ENCODE measurements at regions not wholly inside any gene's neighbourhood (a gene's known extent, or its start where the extent isn't known, plus 50 kb on each side); places are given as distances from the start of the nearest gene placed in this dataset.

DNA sequence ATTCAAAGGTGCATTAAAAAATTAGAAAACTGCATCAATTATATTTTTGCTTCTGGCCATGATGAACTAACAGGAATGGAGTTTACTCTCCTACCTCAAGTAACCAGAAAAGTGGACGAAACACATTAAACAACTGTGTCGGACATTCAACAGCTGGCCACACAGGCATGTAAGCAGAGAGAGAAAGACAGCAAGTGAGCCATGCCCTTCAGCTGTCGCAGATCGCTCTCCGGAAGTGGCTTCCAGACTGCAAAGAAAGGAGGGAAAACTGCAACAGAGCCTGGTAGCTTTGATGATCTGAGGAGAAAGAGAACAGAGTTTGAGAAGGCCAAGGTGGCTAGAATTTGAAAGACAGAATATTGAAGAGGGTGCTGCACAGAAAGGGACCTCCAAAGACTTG, 557.2 kb downstream of the MATN1 start:
- DNase-seq (peak; percentile 85 to 94 (median 89)), ATAC-seq (ENCODE audit: insufficient read depth, low FRiP score) (no peak)
- Histone ChIP-seq H3K4me1 (ENCODE audit: control insufficient read depth in 5 of 5, insufficient read depth in 5 of 5, low read length in 5 of 5) (peaks cover 0 to 13% (median 0%) of the 10 kb centered on the region in 5 donors), H3K9me3 (ENCODE audit: control insufficient read depth in 4 of 4, insufficient read depth in 3 of 4, low read length in 3 of 4) (peaks cover 0 to 4% (median 0%) of the 10 kb centered on the region in 4 donors), H3K27ac (ENCODE audit: low read depth in 1 of 2, low read length in 1 of 2) (no peak overlapping the region), H3K4me3 (no peak overlapping the region), H3K9ac (ENCODE audit: insufficient read depth in 1 of 2, low read length in 2 of 2) (no peak overlapping the region), H3K36me3 (ENCODE audit: control insufficient read depth in 4 of 4, insufficient read depth in 4 of 4, low read length in 4 of 4) (no peaks in the 10 kb centered on the region), H3K27me3 (ENCODE audit: control insufficient read depth in 3 of 3, insufficient read depth in 3 of 3, low read length in 2 of 3) (no peaks in the 10 kb centered on the region)
- TF ChIP-seq, protein P1, sequence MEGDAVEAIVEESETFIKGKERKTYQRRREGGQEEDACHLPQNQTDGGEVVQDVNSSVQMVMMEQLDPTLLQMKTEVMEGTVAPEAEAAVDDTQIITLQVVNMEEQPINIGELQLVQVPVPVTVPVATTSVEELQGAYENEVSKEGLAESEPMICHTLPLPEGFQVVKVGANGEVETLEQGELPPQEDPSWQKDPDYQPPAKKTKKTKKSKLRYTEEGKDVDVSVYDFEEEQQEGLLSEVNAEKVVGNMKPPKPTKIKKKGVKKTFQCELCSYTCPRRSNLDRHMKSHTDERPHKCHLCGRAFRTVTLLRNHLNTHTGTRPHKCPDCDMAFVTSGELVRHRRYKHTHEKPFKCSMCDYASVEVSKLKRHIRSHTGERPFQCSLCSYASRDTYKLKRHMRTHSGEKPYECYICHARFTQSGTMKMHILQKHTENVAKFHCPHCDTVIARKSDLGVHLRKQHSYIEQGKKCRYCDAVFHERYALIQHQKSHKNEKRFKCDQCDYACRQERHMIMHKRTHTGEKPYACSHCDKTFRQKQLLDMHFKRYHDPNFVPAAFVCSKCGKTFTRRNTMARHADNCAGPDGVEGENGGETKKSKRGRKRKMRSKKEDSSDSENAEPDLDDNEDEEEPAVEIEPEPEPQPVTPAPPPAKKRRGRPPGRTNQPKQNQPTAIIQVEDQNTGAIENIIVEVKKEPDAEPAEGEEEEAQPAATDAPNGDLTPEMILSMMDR (IDR thresholded peaks at IDR 0.05; ENCODE audit: control extremely low read depth, extremely low read depth), result no peak
- 60 to 70% methylated on average over 5 of the region's 5 CpGs for WGBS, 2 donors

DNA sequence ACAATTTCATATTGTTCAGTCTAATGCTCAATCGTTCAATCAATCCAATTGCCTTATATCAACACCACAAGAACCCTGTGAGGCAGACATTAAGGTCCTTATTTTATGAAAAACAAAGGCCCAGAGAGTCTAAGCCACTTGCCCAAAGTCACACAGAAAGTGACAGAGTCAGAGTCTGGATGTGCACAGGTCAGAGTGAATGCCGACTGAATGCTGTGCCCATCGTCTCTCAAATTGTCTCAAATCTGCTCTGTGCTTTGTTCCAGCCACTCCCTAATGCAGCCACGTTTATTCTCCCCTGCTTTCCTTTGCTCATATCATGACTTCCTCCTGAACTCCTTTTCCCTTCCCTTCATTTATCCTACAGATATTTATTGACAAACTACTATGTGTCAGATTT, 558.3 kb downstream of the MATN1 start:
- ATAC-seq (ENCODE audit: insufficient read depth, low FRiP score) (no peak), DNase-seq (no peak)
- H3K4me3 ChIP-seq, result no peak overlapping the region
- no peak overlapping the region for H3K27ac ChIP-seq (ENCODE audit: low read depth in 1 of 2, low read length in 1 of 2)
- H3K36me3 ChIP-seq (ENCODE audit: control insufficient read depth in 4 of 4, insufficient read depth in 4 of 4, low read length in 4 of 4), result no peaks in the 10 kb centered on the region
- H3K9ac ChIP-seq (ENCODE audit: insufficient read depth in 1 of 2, low read length in 2 of 2), result no peak overlapping the region
- H3K9me3 ChIP-seq (ENCODE audit: control insufficient read depth in 4 of 4, insufficient read depth in 3 of 4, low read length in 3 of 4), result peaks cover 0 to 4% (median 0%) of the 10 kb centered on the region in 4 donors
- peaks cover 0 to 13% (median 0%) of the 10 kb centered on the region in 5 donors for H3K4me1 ChIP-seq (ENCODE audit: control insufficient read depth in 5 of 5, insufficient read depth in 5 of 5, low read length in 5 of 5)
- 65 to 66% methylated on average over 4 of the region's 4 CpGs for WGBS, 2 donors
- TF ChIP-seq, protein P1 (IDR thresholded peaks at IDR 0.05; ENCODE audit: control extremely low read depth, extremely low read depth), result no peak
- H3K27me3 ChIP-seq (ENCODE audit: control insufficient read depth in 3 of 3, insufficient read depth in 3 of 3, low read length in 2 of 3), result no peaks in the 10 kb centered on the region

- no peak for DNase-seq
- ATAC-seq (ENCODE audit: insufficient read depth, low FRiP score), result no peak
- H3K36me3 ChIP-seq (ENCODE audit: control insufficient read depth in 4 of 4, insufficient read depth in 4 of 4, low read length in 4 of 4), result no peaks in the 10 kb centered on the region
- H3K27ac ChIP-seq (ENCODE audit: low read depth in 1 of 2, low read length in 1 of 2), result no peak overlapping the region
- 75 to 84% methylated on average over 4 of the region's 4 CpGs for WGBS, 2 donors
- H3K4me3 ChIP-seq, result no peak overlapping the region
- peaks cover 0 to 13% (median 0%) of the 10 kb centered on the region in 5 donors for H3K4me1 ChIP-seq (ENCODE audit: control insufficient read depth in 5 of 5, insufficient read depth in 5 of 5, low read length in 5 of 5)
- peaks cover 0 to 4% (median 0%) of the 10 kb centered on the region in 4 donors for H3K9me3 ChIP-seq (ENCODE audit: control insufficient read depth in 4 of 4, insufficient read depth in 3 of 4, low read length in 3 of 4)
- no peak overlapping the region for H3K9ac ChIP-seq (ENCODE audit: insufficient read depth in 1 of 2, low read length in 2 of 2)
- TF ChIP-seq, protein P1 (IDR thresholded peaks at IDR 0.05; ENCODE audit: control extremely low read depth, extremely low read depth), result no peak
- no peaks in the 10 kb centered on the region for H3K27me3 ChIP-seq (ENCODE audit: control insufficient read depth in 3 of 3, insufficient read depth in 3 of 3, low read length in 2 of 3)
Measured at GRCh38 chr1:30164693-30165092, 558.7 kb downstream of the MATN1 start.

DNA sequence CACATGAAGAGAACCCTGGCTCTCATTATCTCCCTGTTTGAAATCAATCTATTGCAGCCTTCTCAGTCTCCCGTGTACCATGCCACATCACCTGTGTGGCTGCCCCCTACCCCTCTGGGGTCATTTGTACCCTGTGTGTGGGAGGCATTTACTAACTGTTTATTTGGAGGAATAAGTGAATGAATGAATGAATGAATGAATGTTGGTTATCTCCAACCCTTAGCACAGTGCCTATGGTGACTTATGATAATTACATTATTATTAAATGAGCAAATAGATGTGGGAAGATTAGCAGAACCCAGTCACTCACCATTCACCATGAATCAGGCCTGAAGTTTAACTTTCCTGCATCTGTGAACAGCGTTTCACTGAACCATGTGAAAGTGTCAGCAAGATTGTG, 560.8 kb downstream of the MATN1 start:
- no peaks in the 10 kb centered on the region for H3K27me3 ChIP-seq (ENCODE audit: control insufficient read depth in 3 of 3, insufficient read depth in 3 of 3, low read length in 2 of 3)
- no peak for ATAC-seq (ENCODE audit: insufficient read depth, low FRiP score)
- H3K27ac ChIP-seq (ENCODE audit: low read depth in 1 of 2, low read length in 1 of 2), result no peak overlapping the region
- no peaks in the 10 kb centered on the region for H3K36me3 ChIP-seq (ENCODE audit: control insufficient read depth in 4 of 4, insufficient read depth in 4 of 4, low read length in 4 of 4)
- H3K4me1 ChIP-seq (ENCODE audit: control insufficient read depth in 5 of 5, insufficient read depth in 5 of 5, low read length in 5 of 5), result peaks cover 0 to 13% (median 0%) of the 10 kb centered on the region in 5 donors
- no peak overlapping the region for H3K4me3 ChIP-seq
- H3K9ac ChIP-seq (ENCODE audit: insufficient read depth in 1 of 2, low read length in 2 of 2), result no peak overlapping the region
- DNase-seq, result no peak
- TF ChIP-seq, protein P1 (IDR thresholded peaks at IDR 0.05; ENCODE audit: control extremely low read depth, extremely low read depth), result no peak
- 79 to 85% methylated on average over 2 of the region's 2 CpGs for WGBS, 2 donors
- H3K9me3 ChIP-seq (ENCODE audit: control insufficient read depth in 4 of 4, insufficient read depth in 3 of 4, low read length in 3 of 4), result peaks cover 0 to 4% (median 0%) of the 10 kb centered on the region in 4 donors
